HG02571 (cell line): ENCODE measurements at regions not wholly inside any gene's neighbourhood (a gene's known extent, or its start where the extent isn't known, plus 50 kb on each side); places are given as distances from the start of the nearest gene placed in this dataset.
"Not testable (repeated sequence)": the region's sequence is repeated elsewhere in the genome, so short reads cannot be mapped to it uniquely, and the experiment has no call there.

Experiments
- ATAC-seq: cut with Tn5 transposase; IDR thresholded peaks from one replicate; pipeline ENCODE4 v1.9.1; 2021; ENCODE audit warnings: mild to moderate bottlenecking, moderate library complexity; ENCODE audit not compliant: unreplicated experiment

DNA sequence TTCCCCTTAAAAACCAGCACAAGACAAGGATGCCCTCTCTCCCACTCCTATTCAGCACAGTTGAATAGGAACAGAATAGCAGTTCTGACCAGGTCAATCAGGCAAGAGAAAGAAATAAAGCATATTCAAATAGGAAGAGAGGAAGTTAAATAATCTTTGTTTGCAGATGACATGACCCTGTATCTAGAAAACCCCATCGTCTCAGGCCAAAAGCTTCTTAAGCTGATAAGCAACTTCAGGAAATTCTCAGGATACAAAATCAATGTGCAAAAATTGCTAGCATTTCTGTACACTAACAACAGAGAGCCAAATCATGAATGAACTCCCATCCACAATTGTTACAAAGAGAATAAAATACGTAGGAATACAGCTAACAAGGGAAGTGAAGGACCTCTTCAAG, 394.1 kb upstream of the NFIA start:
- ATAC-seq = not testable (repeated sequence)

DNA sequence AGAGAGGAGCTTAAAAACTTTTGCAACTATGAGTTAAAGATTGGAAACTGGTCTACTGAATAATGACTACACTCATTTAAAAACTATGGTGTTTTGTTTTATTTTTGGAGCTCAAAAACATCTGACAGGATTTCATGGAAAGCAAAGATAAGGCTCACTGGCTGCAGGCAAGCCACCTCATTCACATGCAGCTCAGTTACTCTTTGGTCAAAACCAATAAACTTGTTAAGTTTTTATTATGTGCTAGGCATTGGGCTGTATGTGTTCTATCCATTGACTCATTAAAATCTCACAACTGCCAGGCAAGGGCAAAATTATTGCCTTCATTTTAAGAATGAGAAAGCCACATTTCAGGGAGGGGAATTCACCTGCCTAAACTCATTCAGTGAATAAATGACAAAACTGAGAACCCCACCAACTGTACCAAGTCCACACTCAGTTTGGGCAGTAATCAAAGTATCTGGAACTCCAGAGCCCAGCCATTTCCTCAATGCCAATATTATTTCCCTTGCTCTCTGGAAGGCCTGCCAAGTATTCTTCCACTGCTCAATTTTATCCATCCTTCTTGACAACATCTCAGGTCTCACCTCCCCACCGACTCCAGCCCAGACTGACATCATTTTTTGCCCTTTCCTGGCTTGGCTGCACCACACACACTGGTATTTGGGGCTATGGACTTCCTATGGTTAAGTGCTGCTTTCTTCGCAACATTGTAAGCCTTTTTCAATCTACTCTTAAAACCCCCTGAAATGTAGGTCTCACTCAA, 401.1 kb upstream of the NFIA start:
- ATAC-seq = no peak

DNA sequence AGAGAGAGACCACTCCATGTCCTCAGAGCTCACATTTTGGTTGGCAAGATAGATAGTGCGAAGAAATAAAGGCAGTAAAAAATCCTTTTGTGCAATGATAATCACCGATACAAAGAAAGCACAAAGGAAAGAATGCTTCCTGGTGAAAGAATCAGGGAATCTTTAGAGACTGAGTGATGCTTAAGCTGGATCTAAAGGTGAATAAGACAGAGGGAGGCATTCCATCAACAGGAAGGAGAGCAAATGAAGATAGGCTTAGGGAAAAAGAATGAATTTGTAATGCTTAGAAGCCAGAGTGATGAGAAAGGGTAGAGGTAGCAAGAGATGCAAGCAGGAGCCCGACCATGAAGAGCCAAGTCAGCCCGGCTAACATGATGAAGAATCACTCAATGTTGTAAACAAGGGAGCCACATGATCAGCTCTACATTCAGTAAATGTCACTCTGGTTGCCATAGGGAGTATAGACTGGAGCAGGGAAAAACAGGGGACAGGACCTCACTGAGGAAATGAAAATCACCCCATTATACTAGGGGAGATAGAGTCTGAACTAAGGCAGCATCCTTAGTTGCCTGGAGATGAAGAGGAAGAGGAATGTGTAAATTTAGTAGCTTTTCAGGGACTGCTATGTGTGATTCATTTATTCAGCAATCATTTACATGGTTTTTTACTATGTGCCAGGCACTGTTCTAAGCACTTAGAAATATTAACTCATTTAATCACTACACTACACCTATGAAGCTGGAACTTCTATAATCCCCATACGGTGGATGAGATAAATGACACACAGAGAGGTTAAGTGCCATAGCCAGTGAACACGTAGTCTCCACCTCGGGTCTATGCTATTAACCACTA, 402.6 kb upstream of the NFIA start:
- no peak for ATAC-seq

DNA sequence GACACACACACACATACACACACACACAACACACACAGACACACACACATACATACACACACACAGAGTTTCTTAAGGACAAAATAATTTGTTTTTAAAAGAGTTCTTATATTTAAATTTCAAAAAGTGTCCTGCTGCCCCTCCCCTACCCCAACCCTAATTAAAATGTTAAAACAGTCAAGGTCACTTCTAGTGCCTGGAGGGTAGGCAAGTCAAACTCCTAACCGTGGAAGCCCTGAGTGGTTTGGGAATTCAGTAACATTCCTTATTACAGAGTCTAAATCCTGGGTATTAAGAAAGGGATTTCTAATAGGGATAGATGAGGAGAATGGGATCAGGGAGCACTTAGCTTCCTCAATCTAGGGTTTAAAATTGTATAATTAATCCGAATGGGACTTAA, 403.6 kb upstream of the NFIA start:
- no peak for ATAC-seq

DNA sequence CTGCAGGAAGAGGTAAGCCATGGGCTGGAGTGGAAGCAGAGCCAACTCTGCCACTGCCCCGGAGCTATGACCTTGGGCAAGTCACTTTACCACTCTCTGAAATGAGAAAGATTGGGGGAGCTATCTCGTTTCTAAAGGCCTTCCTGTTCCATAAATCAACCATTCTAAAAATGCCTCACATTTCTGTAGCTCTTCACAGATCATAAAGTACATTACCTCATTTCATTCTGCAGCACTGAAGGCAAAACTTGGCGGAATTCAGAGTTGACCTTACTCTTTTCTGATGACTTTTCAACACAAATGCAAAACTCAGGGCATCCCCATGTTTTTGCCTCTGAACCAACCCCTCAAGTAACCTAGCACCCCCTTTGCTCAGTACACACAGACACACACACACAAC, 404.0 kb upstream of the NFIA start:
- ATAC-seq = no peak

DNA sequence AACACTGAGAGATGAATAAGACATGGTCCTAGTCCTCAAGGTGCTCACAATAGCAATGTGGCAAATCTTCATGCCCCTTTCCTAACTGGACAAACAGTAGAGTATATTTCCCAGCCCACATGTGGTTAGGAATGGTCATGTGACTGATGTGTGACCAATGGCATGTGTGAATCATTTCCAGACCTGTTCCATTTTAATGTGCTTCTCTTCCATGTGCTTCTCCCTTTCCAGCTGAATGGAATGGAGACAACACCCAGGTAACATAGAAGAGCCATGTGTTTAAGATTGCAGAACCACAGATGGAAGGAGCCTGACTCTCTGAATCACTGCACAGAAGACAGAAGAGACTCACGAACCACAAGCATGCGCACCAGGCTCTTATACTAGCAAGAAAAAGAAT, 409.9 kb upstream of the NFIA start:
- ATAC-seq = no peak

DNA sequence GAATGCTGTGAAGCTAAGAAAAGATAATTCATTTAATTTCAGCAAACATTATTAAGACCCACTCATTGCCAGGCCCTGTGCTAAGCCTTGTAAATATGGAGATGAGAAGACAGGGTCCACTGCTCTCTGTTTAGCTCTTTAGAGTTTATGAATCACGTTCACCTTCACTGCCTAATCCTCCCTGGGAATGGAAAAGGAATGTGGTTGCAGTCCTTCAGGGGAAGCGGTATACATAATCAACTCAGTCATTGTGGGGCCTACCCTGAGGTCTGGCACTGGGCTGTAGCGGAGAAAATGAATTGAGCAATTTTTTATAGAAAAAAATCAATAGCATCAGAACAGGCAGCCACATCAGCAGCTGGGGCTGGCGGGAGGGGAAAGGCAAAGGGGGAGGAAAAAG, 412.1 kb upstream of the NFIA start:
- ATAC-seq = no peak

DNA sequence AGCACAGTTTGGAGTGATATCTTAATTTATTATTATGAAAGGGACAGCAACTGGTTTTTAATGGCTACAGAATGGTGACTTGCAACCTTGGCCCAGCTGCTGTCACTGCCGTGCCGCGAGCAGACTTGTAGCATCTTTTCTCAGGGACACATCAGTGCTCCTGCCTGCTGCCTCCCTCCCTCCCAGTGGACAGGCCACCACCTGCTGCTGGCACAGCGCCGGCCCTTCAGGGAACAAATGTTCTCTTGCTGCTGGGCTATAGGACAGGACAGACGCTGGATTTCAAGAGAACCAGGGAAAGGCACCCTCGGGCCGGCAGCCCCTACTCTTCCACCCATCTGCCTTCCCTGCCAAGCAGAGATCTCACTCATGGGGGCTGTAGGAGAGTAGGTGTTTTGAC, 413.8 kb upstream of the NFIA start:
- ATAC-seq = no peak

DNA sequence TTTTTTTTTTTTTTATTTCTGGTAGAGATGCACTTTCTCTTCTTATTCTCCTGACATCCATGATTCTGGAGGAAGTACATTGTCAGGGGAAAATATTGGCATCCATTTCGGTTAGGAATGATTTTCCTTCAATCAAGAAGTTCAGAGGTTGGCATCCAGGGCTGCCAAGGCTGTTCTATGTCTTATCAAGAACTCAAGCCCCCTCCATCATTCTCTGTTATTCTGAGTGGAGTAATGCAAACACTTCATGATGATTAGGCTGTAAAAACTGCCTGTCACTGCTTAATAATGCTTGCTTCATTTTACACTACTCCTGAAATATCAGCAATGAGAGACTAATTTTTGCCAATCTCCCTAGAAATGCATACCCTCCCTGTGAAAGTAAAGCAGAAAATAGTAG, 417.1 kb upstream of the NFIA start:
- no peak for ATAC-seq

DNA sequence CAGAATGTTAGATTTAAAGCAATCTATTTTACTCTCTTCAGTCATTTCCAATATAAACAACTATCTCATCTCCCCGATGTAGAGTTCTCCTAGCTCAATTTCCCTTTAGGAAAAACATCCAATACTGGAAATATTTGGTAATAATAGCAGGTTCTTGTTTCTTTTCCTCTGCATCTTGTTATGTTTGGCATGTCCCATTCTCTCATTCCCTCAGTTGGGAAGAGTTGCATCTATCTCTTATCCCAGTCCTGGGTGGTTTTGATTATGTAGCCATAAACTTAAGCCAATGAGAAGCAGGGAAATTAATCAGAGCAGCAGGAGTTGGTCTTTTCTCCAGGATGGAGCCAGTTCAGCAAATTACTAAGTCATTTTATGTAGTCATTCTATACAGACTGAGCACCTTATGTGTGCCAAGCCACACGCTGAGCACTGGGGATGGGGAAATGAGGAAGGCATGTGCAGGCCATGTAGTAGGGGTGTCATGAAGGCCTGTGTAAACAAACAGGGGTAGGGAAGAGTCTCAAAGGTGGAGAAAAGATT, 418.2 kb upstream of the NFIA start:
- ATAC-seq = no peak

DNA sequence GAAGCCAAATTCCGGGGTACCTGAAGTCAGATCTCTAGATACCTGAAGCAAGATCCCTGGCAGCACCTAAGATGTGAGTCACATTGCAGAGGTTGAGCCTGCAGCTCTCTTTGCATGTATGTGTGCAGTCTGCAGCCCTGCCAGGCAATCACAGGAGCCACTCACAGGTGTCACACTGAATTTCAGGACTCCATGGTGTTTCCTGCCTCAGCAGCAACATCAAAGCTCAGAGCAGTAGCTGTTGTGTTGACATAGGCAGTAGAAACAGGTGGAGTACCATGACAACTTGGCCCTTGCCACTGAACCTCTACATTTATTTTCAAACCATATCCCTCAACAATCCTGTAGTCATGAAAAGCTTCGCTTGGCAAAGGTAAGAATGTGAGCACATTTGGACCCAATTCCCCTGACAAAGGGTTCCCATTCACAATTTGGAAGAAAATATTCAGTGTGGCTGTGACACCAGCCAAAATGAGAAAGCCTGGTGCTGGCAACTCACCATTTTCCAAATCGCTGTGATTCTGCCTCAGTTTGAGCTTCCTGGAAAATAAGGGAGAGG, 419.8 kb upstream of the NFIA start:
- ATAC-seq = no peak

DNA sequence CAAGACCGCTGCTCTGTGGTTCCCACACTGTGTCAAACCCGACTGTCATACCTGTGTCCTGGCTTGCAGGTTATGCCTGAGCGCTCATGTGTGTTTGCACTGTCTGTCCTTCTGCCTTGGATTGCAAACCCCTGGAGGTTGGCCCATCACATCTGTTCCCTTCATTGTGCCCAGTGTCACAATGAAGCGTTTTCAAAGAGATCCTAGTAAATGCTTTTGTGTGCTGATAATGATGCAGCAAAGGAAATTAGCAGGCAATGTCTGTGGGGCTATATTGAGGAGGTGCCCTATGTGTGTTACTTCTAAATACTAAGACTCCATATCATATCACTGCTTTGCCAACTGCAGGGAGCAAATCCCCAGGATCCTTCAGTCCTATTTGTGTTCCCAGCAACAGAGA, 424.4 kb upstream of the NFIA start:
- ATAC-seq = no peak

DNA sequence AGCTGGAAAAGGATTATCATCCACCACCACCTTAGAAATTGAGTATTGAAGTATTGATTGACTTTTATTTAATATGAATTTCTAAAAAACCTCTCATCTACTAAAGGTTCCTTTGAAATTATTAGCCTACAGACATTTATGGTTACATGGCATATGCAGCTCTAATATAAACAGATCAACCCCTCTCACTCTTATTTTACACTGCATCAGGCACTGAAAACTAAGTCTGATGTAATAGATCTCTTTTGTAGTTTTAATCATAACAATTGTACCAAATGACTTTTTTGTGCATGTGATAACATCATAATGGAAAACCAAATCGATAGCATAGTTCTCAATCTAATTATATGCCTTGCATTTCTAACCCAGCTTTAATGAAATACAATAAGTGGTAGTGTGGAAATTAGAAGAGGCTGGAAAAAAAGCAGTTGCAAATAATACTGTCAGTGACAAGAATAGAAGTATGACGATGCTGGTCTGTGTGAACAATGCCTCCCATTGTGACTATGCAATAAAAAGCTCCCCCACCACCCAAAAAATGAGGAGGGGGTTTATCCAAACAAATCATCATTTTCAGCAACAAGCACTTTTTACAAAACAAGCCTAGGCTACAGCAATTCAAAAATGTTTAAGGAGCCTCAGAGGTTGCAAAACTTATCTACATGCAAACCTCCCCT, 426.5 kb upstream of the NFIA start:
- ATAC-seq = no peak

DNA sequence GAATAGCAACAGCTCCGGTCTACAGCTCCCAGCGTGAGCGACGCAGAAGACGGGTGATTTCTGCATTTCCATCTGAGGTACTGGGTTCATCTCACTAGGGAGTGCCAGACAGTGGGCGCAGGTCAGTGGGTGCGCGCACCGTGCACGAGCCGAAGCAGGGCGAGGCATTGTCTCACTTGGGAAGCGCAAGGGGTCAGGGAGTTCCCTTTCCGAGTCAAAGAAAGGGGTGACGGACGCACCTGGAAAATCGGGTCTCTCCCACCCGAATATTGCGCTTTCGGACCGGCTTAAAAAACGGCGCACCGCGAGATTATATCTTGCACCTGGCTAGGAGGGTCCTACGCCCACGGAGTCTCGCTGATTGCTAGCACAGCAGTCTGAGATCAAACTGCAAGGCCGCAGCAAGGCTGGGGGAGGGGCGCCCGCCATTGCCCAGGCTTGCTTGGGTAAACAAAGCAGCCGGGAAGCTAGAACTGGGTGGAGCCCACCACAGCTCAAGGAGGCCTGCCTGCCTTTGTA, 442.3 kb upstream of the NFIA start:
- not testable (repeated sequence) for ATAC-seq

DNA sequence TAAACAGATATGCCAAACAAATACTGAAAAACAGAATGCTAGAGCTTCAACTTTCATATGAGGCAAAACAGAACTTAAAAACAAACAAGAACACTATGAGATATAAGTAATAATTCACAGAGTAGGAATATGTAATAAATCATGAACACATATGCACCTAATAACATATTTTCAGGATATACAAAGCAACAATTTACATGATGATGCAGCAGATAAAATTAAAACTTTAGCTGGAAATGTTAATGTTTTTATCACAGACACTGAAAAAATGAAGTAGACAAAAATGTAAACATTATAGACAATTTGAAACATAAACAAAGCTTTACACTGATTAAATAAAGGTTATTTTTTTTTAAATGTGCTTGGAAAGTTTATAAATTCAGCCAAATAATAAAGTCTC, 443.1 kb upstream of the NFIA start:
- no peak for ATAC-seq

DNA sequence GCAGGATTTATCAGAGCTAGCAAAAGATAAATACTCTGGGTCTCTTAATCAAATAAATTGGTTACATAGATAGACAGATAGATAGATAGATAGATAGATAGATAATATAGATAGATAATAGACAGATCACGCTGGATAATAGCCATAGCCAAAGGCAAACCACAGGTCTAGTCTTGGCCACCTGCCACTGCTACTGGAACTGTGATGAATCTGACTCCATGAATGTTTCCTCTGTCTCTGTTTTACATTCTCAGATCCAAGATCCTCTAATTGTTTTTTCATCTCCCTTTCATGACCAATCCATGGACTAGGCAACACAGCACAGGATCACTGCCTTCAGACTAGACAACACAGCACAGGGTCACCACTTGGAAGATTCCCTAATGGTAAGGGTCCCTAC, 444.7 kb upstream of the NFIA start:
- no peak for ATAC-seq

DNA sequence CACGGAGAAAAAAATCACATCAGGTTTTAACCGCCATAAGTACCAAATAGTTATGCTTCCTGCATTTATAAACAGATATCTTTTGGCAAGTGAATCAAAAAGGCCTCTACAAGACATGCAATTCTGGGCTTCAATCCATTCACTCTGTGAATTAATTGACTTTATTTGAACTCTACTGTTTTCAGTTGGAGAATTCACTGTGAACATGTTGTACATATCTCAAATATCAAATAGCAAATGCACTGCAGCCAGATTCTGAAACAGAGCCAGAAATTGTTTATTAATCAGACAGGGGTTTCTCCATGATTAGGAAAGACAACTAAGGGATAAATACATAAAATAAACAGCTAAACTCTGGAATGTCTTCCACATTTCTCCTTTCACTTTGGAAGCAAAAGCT, 445.4 kb upstream of the NFIA start:
- no peak for ATAC-seq

DNA sequence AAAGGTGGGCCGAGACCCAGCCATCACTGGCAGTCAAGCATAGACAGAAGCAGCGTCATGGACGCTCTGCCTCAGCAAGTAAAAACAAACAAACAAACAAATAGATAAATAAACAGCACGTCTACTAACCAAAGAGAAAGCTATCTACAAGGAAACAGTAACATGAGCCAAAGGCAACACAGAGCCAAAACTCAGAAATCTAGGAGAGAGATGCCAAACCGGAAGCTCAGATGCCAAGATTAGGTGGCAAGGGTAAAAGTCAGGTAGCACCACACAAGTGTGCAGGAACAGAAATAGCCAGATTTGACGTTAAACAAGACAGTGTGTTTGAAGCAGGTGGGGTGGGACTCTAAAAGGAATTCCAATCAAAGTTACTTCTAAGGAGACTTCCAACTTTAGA, 448.3 kb upstream of the NFIA start:
- ATAC-seq = no peak

DNA sequence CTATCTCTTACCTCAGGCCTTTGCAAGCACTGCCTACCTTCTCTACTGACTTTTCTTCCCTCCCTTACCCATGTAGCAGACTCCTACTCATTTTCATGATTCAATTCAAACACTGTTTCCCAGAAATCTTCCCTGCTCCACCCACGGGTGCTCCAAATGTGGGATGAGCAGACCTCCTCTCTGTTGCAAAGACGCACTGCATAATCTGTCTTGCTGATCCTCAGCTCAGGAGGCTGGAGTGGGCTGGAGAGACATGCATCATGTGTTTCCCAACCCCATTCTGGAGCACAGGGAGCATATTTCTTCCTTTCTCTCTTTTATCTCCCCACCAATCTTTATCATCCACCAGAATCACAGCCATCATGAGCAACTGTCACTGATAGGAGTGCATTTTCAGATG, 459.9 kb upstream of the NFIA start:
- no peak for ATAC-seq

DNA sequence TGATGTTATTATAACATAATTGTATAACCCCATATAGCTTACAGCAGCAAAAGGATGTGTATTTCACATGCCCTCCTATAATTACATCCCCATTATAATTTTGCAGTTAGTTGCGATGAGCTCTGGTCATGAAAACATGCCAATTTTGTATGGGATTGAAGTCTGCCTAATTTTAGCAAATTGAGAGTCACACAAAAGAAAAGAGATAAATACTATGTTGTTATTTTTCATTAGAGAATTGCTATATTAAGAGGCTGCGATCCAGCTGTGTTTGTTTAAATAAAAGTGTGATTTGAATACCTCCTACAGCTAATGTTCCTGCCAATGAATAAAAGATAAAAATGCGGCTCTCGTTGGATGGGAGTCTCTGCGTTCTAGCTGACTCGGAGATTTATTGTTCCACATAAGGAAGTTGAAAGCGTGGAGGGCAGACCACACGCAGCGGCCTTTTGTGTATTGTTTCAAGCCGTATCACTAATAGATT, 461.0 kb upstream of the NFIA start:
- ATAC-seq = no peak

DNA sequence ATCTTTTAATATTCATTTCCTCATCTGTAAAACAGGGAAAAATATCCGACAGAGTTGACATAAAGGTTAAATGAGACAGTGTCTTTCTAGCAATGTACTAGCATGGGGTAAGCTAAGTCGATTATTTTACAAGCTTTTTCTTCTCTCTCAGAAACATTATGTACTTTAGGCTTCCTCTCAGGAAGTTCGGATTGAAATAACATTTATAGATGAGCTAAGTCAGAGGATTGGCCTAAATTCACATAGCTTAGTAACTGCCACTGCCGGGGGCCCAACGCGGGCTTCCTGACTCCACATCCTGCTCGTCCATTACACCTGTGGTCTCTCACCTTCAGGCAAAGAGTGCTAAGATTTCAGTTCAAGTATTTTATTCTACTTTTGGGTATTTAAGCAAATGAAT, 462.3 kb upstream of the NFIA start:
- no peak for ATAC-seq
